GM04503 (cell line): ENCODE measurements at regions not wholly inside any gene's neighbourhood (a gene's known extent, or its start where the extent isn't known, plus 50 kb on each side); places are given as distances from the start of the nearest gene placed in this dataset.

ENCODE experiments used
- DNase-seq: peaks from one replicate; pipeline ENCODE4 v3.0.0-alpha.2; 2012; ENCODE audit warnings: low read depth

DNA sequence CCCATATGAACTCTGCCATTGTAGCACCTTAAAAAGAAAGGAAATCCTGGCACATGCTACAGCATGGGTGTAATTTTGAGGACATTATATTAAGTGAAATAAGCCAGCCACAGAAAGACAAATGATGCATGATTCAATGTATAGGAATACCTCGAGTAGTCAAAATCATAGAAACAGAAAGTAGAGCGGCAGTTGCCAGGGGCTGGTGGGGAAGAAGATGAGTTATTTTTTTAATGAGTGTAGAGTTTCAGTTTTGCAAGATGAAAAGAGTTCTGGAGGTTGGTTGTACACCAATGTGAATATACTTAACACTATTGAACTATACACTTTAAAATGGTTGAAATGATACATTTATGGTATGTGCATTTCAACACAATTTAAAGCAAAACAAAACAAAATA, 133.0 kb downstream of the ZDHHC21 start:
- no peak for DNase-seq

DNA sequence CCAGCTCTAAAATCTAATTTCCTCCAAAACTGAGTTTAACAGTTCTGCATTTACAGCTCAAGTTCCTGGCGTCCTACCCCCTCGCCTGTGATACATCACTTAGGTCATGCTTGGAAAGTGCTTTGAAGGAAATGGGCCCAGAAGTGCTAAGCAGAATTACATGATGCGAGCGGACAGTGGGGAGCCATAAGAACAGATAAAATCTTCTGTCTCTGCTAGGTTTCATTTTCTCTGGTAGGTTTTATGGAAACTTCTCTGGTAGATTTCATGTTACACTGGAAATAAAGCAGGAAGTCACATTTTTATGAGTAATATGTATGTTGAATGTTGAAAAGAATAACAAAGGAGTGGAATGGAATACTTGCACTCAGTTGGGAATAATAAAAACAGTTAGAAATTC, 138.3 kb downstream of the ZDHHC21 start:
- DNase-seq, result no peak

DNA sequence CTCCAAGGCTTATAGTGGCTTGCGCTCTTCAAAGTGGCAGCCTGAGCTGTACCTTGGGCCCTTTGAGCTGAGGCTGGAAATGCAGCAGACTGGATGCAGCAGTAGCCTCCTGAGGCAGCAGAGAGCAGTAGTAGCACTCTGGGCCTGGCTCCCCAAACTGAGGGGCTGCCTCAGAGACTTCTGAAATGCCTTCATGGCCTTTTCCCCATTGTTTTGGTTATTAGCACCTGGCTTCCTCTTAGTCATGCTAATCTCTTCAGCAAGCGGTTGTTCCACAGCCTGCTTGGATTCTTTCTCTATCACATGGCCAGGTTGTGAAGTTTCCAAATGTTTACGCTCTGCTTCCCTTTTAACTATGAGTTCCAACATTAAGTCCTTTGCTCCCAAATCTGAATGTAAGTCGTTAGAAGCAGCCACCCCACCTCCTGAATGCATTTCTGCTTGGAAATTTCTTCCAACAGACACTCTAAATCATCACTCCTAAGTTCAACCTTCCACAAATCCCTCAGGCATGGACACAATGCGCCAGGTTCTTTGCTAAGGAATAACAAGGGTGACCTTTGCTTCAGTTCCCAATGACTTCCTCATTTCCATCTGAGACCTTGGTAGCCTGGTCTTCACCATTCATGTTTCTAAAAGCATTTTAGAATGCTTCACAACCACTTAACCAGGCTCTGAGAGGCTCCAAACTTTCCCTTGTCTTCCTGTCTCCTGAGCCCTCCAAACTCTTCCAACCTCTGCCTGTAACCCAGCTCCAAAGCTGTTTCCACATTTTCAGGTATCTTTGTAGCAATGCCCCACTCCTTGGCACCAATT, 145.8 kb downstream of the ZDHHC21 start:
- no peak for DNase-seq

DNA sequence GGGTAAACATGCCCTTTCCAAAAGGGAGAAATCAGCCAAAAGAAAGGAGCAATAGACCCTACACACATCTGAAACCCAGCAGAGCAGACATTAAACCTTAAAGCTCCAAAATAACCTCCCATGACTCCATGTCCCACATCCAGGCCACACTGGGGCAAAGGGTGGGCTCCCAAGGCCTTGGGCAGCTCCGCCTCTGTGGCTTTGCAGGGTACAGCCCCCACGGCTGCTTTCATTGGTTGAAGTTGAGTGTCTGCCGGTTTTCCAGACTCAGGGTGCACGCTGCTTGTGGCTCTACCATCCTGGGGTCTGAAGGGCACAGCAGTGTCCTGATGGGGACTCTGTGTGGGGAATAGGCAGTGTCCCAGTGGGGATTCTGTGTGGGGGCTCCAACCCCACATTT, 146.5 kb downstream of the ZDHHC21 start:
- no peak for DNase-seq

DNA sequence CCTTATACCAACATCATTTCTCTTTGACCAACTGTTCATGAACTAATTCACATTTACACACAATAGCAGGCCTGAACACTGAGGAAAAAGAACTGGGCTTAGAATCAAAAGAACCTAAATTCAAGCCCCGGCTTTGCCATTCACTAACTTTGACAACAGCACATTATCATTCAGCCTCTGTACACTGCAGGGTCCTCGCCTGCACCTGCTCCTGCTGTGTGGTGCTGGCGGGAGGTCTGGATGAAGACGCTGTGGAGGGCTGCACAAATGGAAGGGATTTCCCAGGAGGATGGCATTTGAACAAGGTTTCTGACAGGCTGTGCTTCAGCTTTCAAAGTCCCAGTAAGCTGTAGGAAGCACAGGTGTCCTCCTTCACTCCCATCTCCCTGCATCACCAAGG, 151.2 kb downstream of the ZDHHC21 start:
- DNase-seq, result no peak

DNA sequence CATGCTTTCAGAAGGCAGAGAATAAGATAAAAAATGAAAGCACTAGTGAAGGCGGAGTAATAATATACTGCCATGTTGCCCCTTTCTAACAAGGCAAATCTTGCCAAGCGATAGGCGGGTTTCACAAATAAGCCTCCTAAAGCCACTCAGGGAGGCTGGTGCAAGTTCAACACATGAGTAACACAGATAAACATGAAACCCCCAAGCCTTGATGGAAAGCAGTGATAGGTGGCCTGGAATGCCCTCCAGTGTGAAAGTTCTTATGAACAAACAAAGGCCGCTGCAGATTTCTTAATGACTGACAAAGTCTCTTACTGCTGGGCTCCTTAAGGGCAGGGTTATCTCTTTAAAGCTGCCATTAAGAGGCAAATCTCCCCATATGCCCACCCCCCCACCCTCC, 154.7 kb downstream of the ZDHHC21 start:
- DNase-seq, result no peak

DNA sequence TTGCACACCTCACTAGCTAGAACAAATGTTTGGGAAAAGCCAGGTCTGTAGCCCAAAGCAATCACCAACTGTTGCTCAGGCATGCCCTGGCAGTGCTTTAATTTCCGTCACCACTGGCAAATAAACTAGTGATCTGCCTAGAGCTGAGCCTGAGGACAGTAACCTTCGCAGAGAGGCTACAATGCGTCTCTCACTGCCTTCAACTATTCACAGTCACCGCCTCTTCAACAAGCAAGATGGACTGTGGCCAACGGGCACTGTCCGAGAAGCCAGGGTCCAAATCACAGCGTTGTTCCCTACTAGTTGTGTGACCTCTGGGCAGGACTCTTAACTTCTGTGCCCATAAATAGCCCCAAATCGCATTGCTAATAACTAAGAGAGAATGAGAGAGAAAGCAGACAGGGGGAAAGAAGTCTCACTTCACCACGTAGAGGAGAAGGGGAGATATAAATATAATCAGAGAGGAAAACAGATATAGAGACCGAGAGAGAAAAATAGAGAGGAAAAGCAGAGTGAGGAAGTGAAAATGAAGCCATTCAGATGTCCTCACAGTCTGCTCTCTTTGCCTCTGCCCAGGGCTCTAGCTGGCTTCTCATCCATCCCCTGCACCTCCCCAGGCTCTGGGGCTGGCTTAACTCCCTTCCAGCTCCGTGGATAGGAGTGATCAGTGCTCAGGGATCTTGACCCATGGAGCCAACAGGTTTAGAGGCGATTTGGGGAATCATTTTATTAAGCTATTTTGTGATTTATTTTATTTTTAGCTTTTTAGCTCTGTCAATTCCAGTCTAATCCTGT, 157.9 kb downstream of the ZDHHC21 start:
- no peak for DNase-seq

DNA sequence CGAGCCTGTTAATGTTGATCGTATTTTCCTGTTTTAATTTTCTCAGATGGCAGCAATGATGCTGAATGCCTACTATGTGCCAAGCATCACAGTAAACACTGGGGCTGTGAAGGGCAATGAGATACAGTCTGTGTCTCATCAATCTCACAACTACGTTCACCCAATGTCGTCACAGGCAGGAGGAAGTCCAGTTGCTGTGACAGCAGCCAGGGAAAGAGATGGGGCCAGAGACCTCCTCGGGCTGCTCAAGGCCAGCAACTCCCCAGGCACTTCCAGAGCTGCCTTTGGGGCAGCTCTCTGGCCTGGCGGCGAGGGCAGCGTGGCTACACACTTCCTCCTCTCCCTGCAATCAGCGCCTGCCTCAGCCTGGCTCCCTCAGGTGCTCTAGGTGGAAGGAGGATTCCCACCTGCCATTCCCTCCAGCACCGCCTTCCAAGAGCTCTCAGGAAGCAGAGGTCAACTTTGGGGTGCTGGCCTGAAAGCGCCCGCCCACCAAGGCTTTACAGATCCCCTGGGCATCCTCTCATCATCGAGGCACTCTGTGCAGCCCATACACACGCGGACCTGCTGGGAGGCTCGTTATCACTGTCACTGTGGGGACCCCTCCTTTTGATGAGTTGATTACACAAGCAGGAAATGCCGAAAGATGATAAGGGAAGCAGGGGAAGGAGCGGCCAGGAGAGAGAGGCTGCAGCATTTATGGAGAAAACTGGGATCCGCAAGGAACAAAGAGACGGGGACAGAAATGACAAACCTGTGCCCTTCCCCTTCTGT, 159.2 kb downstream of the ZDHHC21 start:
- no peak for DNase-seq

DNA sequence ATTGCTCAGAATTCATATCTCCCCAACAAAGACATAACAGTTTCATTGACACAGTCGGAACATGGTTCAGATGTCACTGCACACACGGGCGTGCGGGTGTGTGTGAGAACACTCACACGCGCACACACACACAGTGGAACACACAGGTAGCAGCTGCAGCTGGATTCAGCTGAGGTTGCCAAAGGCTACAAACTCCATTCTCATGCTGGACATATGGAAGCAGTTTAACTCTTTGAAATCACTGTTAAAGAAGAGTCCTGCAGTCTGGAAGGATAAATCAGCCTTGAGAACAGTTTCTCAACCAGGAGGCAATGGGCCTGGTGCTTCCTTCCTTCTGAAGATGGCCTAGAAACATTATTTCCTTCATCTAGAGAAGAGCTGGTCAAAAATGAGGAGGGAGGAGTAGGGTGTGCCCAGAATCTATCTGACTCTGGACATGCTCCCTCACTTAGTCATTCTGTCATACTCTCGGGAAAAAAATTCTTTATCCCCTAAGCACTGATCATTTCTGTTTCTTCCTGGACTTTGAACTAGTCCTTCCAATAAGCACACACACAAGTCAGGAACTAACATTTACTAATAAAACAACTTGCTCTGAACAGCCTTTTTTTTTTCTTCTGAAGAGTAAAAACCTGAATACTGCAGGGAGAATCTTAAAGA, 160.6 kb downstream of the ZDHHC21 start:
- no peak for DNase-seq

DNA sequence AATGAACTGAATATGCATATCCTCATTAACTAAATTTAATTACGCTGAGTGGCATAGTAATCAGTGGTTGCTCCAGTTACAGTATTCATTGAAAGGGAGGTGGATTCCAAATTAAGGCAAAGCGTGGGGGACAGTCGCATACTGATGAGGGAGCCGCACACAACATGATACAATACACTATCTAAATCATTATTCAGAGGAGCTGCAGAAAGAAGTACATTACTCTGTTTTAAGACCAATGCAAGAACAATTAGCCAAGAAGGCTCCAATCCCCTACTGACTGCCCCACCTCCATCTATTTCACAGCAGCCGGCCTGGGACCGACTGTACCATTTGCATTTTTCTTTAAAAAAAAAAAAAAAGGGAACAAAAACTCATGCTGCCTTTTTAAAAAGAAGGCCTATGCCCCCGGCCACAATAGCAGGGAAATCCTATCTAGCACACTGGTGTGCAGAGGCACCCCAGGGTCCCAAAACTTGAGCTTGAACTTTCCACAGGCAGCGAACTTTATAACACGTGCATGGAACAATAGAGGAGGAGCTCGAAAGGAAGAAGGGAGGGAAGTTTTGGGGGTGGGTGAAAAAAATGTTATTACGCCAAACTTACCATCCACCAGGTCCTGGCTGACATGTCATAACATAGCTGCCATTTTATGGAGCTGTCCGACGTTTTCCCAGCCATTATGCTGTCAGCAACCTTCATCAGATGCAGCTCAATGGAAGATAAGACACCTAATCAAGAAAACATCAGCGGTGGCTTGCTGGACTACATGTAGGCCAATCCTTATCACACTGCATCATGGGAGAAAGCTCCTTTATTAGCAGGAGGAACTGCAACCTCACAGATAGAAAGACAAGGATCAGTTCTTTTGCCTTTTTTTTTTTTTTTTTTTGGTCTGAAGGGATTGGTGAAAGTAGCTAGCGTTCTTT, 161.6 kb downstream of the ZDHHC21 start:
- DNase-seq, result no peak

DNA sequence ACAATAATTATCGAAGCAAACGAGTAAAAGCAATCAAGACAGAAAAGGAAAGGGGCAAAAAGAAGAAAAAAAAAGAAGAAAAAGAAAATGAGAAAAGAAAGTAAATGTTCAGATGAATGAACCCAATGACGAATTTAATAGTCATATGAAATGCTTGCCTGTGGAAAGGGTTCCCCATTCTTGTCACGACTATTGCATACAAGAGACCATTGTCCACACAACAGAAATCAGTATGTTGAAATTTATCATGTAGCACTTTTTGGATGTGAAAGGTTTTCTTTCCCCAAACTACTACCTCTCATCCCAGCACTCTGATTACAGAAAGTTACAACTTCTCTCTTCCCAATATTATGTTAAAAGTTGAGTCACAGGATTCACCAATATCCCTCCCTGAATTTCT, 162.4 kb downstream of the ZDHHC21 start:
- DNase-seq, result no peak

DNA sequence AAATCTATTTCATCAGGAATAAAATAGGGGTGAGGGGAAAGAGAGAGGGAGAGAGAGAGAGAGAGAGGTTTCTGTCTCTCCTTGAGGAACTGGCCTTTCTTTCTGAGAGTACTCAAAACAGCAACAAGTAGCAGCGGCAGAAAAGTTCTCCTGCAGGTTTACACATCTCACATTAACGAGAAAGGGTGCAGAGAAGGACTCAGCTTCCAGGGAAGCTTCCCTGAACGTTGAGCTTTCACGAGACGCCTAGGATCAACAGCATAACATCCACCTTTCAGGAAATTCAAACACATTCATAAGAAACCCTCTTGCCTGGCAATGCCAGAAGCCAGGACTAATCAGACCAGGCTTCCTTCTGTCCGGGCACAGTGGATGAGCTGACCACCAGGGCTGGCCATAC, 162.9 kb downstream of the ZDHHC21 start:
- no peak for DNase-seq

DNA sequence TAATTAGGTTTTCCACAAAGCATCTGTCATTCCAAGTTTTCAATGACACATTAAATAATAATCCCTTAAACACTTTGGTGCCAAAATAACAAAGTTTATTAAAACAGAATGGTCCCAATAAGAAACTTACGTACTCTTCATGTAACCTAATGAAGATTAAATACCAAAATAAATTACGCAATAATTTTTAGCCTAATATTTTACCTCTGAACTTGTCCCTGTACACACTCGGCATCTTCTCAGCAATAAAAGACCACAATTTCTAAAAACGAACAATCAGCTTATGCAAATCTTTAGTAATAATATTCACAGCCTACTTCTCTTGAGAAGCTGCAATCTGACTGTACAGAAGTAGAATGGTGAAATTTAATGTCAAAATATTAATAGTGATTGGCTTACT, 163.6 kb downstream of the ZDHHC21 start:
- no peak for DNase-seq

DNA sequence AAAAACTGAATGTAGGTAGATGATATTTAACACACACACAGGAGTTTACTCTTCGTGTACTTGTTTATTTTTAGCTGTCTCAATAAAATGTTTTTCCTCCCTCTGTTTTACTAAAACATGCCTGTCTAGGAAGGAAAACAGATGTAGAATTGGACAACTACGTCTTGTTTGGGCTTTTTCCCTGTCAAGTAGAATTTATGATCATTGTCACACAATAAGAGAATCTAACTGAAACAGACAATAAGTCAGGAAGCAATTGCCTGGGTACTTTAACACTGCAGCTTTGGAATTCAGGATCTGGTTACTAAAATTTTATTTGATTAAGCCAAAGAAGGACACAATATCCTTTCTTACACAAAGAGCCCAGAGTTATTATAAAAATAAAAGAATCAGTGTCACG, 164.2 kb downstream of the ZDHHC21 start:
- DNase-seq, result no peak

DNA sequence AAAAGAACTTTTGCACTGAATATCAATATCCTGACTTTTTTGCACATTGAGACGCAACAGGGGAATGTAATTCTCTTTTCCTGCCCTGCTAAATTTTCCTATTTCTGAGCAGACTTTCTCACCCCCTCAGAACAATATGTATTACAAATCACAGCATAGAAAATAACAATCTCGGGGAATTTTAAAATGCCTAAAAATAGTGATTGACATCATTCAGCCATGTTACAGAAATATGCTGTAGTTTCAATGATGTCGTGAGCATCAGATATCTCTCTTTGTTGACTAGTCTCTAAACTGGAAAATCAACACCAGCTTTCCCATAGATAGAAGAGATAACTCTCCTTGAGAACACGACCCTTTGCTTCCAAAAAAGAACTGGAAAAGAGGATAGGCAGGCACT, 166.7 kb downstream of the ZDHHC21 start:
- DNase-seq, result no peak

DNA sequence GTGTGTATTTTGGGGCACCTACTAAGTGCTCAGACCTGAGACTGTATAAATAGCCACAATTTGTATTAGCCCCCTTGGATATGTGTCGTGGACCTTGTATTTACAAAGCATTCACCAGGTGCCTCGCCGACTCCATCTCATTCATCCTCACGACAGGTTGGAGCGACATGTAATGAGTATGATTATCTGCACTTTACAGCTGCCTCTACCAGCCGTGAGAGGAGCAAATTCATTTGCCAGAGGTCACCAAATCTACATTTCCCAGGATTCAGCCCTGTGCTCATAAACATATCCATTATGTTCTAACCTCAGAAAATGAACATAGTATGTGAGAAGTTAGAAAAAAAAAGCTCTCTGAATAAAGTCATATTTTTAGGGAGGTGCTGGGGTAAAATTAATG, 167.4 kb downstream of the ZDHHC21 start:
- no peak for DNase-seq

DNA sequence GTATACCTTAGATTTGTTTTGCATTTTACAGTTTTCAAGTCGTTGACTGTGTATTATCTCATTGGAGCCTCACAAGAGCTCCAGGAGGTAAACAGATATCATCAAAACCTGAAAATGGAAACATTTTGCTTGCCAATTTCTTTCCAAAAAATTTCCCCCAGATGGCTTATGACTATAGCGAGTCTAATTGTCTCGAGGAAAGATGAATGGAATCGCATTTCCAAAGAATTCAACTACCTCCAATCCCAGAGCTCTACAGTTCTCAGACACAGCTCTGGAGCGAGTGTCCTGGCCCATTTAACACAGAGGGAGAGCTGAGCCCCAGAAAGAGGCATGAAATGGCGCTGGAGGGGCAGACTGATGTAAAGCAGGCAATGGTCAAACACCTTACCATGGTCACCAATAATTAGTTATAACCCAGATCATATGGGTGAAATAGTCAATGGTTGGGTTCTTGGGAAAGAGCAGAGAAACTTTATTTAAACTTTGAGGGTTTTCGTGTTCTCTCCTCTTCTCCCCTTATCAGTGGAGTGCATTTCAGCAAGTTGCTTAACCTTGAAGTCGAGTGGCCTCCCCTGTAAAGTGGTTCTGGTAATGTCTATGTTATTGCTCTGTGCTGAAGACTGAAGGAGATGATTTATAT, 168.2 kb downstream of the ZDHHC21 start:
- no peak for DNase-seq

DNA sequence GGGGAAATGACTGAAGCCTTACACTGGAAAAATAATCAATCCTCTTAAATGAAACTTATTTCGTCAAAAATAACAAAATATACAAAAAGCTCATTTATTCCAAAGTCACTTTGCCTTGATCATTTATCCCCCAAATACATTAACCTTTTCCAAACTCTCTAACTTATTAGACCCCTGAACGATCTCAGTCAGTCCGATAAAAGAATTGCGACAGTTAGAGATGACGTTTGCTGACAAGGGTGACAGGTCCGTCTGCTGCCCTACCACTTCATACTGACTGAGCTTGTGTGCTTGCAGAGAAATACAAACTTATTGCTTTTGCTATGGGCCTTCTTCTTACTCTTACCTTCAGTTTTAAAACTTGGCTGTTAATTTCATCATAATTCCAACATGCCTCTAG, 169.7 kb downstream of the ZDHHC21 start:
- DNase-seq, result no peak

DNA sequence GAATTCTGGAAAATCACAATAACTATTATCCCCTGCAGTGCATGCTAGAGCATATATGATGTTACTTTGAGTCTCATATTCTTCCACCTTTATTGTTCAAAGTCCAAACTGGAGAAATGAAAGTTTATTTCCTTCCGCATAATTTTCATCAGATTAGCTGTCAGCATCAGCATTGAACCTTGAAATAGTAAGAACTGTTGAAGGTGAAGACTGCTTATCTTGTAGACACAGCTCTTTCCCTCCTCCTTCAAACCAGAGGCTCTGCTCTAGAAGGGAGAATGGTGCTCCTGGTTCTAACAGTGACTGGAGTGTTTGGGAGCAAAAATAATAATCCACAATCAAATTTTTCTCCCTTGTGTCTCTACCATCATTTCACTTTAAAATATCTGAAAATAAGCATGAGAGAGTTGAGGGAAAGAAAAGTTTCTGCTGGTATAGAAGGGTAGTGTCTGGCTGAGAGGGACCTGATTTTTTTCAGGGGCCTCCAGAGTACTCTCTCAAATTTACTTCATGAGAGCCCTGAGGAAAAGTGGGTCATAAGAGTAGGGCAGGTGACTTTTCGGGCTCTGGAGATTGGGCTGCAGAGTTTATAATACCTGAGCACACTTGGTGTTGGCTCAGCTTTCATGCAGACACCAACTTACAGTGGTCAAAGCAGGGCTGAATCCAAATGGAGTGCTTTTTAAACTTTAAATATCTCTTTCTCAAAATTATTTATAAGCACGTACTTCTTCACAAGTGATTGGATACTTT, 170.4 kb downstream of the ZDHHC21 start:
- DNase-seq, result no peak

DNA sequence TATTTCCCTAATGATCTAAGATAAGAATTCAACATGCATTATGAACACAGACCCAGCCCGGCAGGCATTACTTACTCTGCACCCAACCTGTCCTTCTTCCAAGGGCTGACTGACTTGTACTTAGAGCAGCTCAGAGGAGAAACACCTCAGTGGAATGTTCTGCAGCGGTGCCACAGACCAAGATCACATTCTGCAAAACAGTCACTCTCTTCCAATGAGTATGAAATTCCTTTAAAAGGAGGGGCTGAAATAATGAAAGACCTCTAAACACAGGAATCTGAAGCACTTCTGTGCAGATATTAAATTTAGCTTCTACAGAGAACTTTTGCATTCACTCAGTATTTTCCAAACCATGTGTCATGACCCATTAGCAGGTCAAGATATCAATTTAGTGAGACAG, 172.9 kb downstream of the ZDHHC21 start:
- no peak for DNase-seq
